ENCODE measurements at regions not wholly inside any gene's neighbourhood (a gene's known extent, or its start where the extent isn't known, plus 50 kb on each side); places are given as distances from the start of the nearest gene placed in this dataset.

GRCh38 chr6:148027201-148027600 is 315.4 kb upstream of the SASH1 start:
- no peak overlapping the region for H3K4ac ChIP-seq (ENCODE audit: low read depth, low read length)
- no peaks in the 10 kb centered on the region for H3K79me1 ChIP-seq (ENCODE audit: low read length)
- no peak overlapping the region for H3K4me3 ChIP-seq (ENCODE audit: low read length)
- H2BK5ac ChIP-seq (ENCODE audit: low read length): no peak overlapping the region
- no CpG with 5 or more reads among the region's 1 CpG for WGBS (ENCODE audit: extremely low coverage, insufficient coverage, low lambda C conversion rate)
- H2BK120ac ChIP-seq (ENCODE audit: low read depth, low read length): no peak overlapping the region
- H3K4me2 ChIP-seq (ENCODE audit: low read length): no peak overlapping the region
- H3K56ac ChIP-seq (ENCODE audit: low read length): no peak overlapping the region
- no peak overlapping the region for H3K9ac ChIP-seq (ENCODE audit: low read length)
- H2AK5ac ChIP-seq (ENCODE audit: low read length): no peak overlapping the region
- no peaks in the 10 kb centered on the region for H3K36me3 ChIP-seq (ENCODE audit: control insufficient read depth, insufficient read depth, low read length)
- H2BK15ac ChIP-seq (replicated peaks; ENCODE audit: low read depth): no peak overlapping the region
- no peak for DNase-seq
- H3K23ac ChIP-seq (ENCODE audit: low read length): no peak overlapping the region
- no peaks in the 10 kb centered on the region for H3K4me1 ChIP-seq (ENCODE audit: control insufficient read depth, low read depth, low read length)
- no peak overlapping the region for H3K18ac ChIP-seq (ENCODE audit: low read length)
- no peaks in the 10 kb centered on the region for H3K27me3 ChIP-seq (ENCODE audit: insufficient read depth, low read length, poor library complexity)
- no peak overlapping the region for H4K5ac ChIP-seq (ENCODE audit: low read length)
- H4K8ac ChIP-seq (ENCODE audit: low read depth, low read length): no peak overlapping the region
- H3K79me2 ChIP-seq (ENCODE audit: control insufficient read depth, insufficient read depth, low read length): no peaks in the 10 kb centered on the region
- no peak overlapping the region for H3K27ac ChIP-seq (ENCODE audit: low read depth, low read length)

- Histone ChIP-seq H3K36me3 (ENCODE audit: control insufficient read depth, insufficient read depth, low read length) (no peaks in the 10 kb centered on the region), H3K4me3 (ENCODE audit: low read length) (no peak overlapping the region), H3K79me2 (ENCODE audit: control insufficient read depth, insufficient read depth, low read length) (no peaks in the 10 kb centered on the region), H3K4me2 (ENCODE audit: low read length) (no peak overlapping the region), H3K18ac (ENCODE audit: low read length) (no peak overlapping the region), H2AK5ac (ENCODE audit: low read length) (no peak overlapping the region), H3K4ac (ENCODE audit: low read depth, low read length) (no peak overlapping the region), H2BK120ac (ENCODE audit: low read depth, low read length) (no peak overlapping the region), H3K27ac (ENCODE audit: low read depth, low read length) (no peak overlapping the region), H3K23ac (ENCODE audit: low read length) (no peak overlapping the region), H2BK15ac (replicated peaks; ENCODE audit: low read depth) (no peak overlapping the region), H4K8ac (ENCODE audit: low read depth, low read length) (no peak overlapping the region), H3K27me3 (ENCODE audit: insufficient read depth, low read length, poor library complexity) (no peaks in the 10 kb centered on the region), H3K56ac (ENCODE audit: low read length) (no peak overlapping the region), H3K79me1 (ENCODE audit: low read length) (no peaks in the 10 kb centered on the region), H3K4me1 (ENCODE audit: control insufficient read depth, low read depth, low read length) (no peaks in the 10 kb centered on the region), H3K9ac (ENCODE audit: low read length) (no peak overlapping the region), H2BK5ac (ENCODE audit: low read length) (no peak overlapping the region), H4K5ac (ENCODE audit: low read length) (no peak overlapping the region)
- no CpG with 5 or more reads among the region's 7 CpGs for WGBS (ENCODE audit: extremely low coverage, insufficient coverage, low lambda C conversion rate)
- no peak for DNase-seq
Observed at GRCh38 chr6:148035806-148036390, 306.7 kb upstream of the SASH1 start.

- Histone ChIP-seq H2BK5ac (ENCODE audit: low read length) (no peak overlapping the region), H3K4me2 (ENCODE audit: low read length) (no peak overlapping the region), H3K4ac (ENCODE audit: low read depth, low read length) (no peak overlapping the region), H2BK120ac (ENCODE audit: low read depth, low read length) (no peak overlapping the region), H3K36me3 (ENCODE audit: control insufficient read depth, insufficient read depth, low read length) (no peaks in the 10 kb centered on the region), H2AK5ac (ENCODE audit: low read length) (no peak overlapping the region), H3K18ac (ENCODE audit: low read length) (no peak overlapping the region), H3K9ac (ENCODE audit: low read length) (no peak overlapping the region), H2BK15ac (replicated peaks; ENCODE audit: low read depth) (no peak overlapping the region), H3K4me3 (ENCODE audit: low read length) (no peak overlapping the region), H3K56ac (ENCODE audit: low read length) (no peak overlapping the region), H3K79me1 (ENCODE audit: low read length) (no peaks in the 10 kb centered on the region), H3K4me1 (ENCODE audit: control insufficient read depth, low read depth, low read length) (no peaks in the 10 kb centered on the region), H3K27me3 (ENCODE audit: insufficient read depth, low read length, poor library complexity) (no peaks in the 10 kb centered on the region), H3K23ac (ENCODE audit: low read length) (no peak overlapping the region), H3K27ac (ENCODE audit: low read depth, low read length) (no peak overlapping the region), H4K8ac (ENCODE audit: low read depth, low read length) (no peak overlapping the region), H4K5ac (ENCODE audit: low read length) (no peak overlapping the region), H3K79me2 (ENCODE audit: control insufficient read depth, insufficient read depth, low read length) (no peaks in the 10 kb centered on the region)
- DNase-seq: no peak
- no CpG with 5 or more reads among the region's 3 CpGs for WGBS (ENCODE audit: extremely low coverage, insufficient coverage, low lambda C conversion rate)
Observed at GRCh38 chr6:148037496-148037895, 305.1 kb upstream of the SASH1 start.

- no peaks in the 10 kb centered on the region for H3K4me1 ChIP-seq (ENCODE audit: control insufficient read depth, low read depth, low read length)
- H3K56ac ChIP-seq (ENCODE audit: low read length): no peak overlapping the region
- no peak overlapping the region for H3K27ac ChIP-seq (ENCODE audit: low read depth, low read length)
- DNase-seq: no peak
- H3K23ac ChIP-seq (ENCODE audit: low read length): no peak overlapping the region
- H3K27me3 ChIP-seq (ENCODE audit: insufficient read depth, low read length, poor library complexity): no peaks in the 10 kb centered on the region
- no peak overlapping the region for H3K18ac ChIP-seq (ENCODE audit: low read length)
- no peaks in the 10 kb centered on the region for H3K79me1 ChIP-seq (ENCODE audit: low read length)
- H3K4ac ChIP-seq (ENCODE audit: low read depth, low read length): no peak overlapping the region
- no peak overlapping the region for H2BK5ac ChIP-seq (ENCODE audit: low read length)
- no peak overlapping the region for H3K9ac ChIP-seq (ENCODE audit: low read length)
- no peak overlapping the region for H2BK15ac ChIP-seq (replicated peaks; ENCODE audit: low read depth)
- no peak overlapping the region for H4K8ac ChIP-seq (ENCODE audit: low read depth, low read length)
- no CpG with 5 or more reads among the region's 4 CpGs for WGBS (ENCODE audit: extremely low coverage, insufficient coverage, low lambda C conversion rate)
- H2AK5ac ChIP-seq (ENCODE audit: low read length): no peak overlapping the region
- H3K79me2 ChIP-seq (ENCODE audit: control insufficient read depth, insufficient read depth, low read length): no peaks in the 10 kb centered on the region
- no peaks in the 10 kb centered on the region for H3K36me3 ChIP-seq (ENCODE audit: control insufficient read depth, insufficient read depth, low read length)
- H3K4me3 ChIP-seq (ENCODE audit: low read length): no peak overlapping the region
- no peak overlapping the region for H2BK120ac ChIP-seq (ENCODE audit: low read depth, low read length)
- no peak overlapping the region for H3K4me2 ChIP-seq (ENCODE audit: low read length)
- H4K5ac ChIP-seq (ENCODE audit: low read length): no peak overlapping the region
Observed at GRCh38 chr6:148041546-148041945, 301.1 kb upstream of the SASH1 start.

- H2BK15ac ChIP-seq (replicated peaks; ENCODE audit: low read depth): no peak overlapping the region
- no peak overlapping the region for H3K18ac ChIP-seq (ENCODE audit: low read length)
- no peak overlapping the region for H3K4me2 ChIP-seq (ENCODE audit: low read length)
- no peaks in the 10 kb centered on the region for H3K79me2 ChIP-seq (ENCODE audit: control insufficient read depth, insufficient read depth, low read length)
- no peak overlapping the region for H3K23ac ChIP-seq (ENCODE audit: low read length)
- H3K4ac ChIP-seq (ENCODE audit: low read depth, low read length): no peak overlapping the region
- H3K4me1 ChIP-seq (ENCODE audit: control insufficient read depth, low read depth, low read length): no peaks in the 10 kb centered on the region
- no peaks in the 10 kb centered on the region for H3K79me1 ChIP-seq (ENCODE audit: low read length)
- WGBS (ENCODE audit: extremely low coverage, insufficient coverage, low lambda C conversion rate): no CpG with 5 or more reads among the region's 1 CpG
- no peak overlapping the region for H2AK5ac ChIP-seq (ENCODE audit: low read length)
- no peak overlapping the region for H3K27ac ChIP-seq (ENCODE audit: low read depth, low read length)
- no peak overlapping the region for H4K5ac ChIP-seq (ENCODE audit: low read length)
- no peak overlapping the region for H2BK120ac ChIP-seq (ENCODE audit: low read depth, low read length)
- no peak overlapping the region for H3K4me3 ChIP-seq (ENCODE audit: low read length)
- H3K36me3 ChIP-seq (ENCODE audit: control insufficient read depth, insufficient read depth, low read length): no peaks in the 10 kb centered on the region
- H3K9ac ChIP-seq (ENCODE audit: low read length): no peak overlapping the region
- no peak overlapping the region for H2BK5ac ChIP-seq (ENCODE audit: low read length)
- H3K27me3 ChIP-seq (ENCODE audit: insufficient read depth, low read length, poor library complexity): no peaks in the 10 kb centered on the region
- no peak for DNase-seq
- no peak overlapping the region for H4K8ac ChIP-seq (ENCODE audit: low read depth, low read length)
- no peak overlapping the region for H3K56ac ChIP-seq (ENCODE audit: low read length)
Observed at GRCh38 chr6:148042536-148042935, 300.1 kb upstream of the SASH1 start.

GRCh38 chr6:148044261-148044751 is 298.3 kb upstream of the SASH1 start:
- no peaks in the 10 kb centered on the region for H3K79me1 ChIP-seq (ENCODE audit: low read length)
- no peak overlapping the region for H4K8ac ChIP-seq (ENCODE audit: low read depth, low read length)
- H3K27ac ChIP-seq (ENCODE audit: low read depth, low read length): no peak overlapping the region
- no peak overlapping the region for H2BK5ac ChIP-seq (ENCODE audit: low read length)
- H3K27me3 ChIP-seq (ENCODE audit: insufficient read depth, low read length, poor library complexity): no peaks in the 10 kb centered on the region
- no peak overlapping the region for H3K4me3 ChIP-seq (ENCODE audit: low read length)
- no peak overlapping the region for H3K4ac ChIP-seq (ENCODE audit: low read depth, low read length)
- H3K4me1 ChIP-seq (ENCODE audit: control insufficient read depth, low read depth, low read length): no peaks in the 10 kb centered on the region
- DNase-seq: no peak
- H4K5ac ChIP-seq (ENCODE audit: low read length): no peak overlapping the region
- H3K4me2 ChIP-seq (ENCODE audit: low read length): no peak overlapping the region
- no peak overlapping the region for H3K23ac ChIP-seq (ENCODE audit: low read length)
- no CpG with 5 or more reads among the region's 1 CpG for WGBS (ENCODE audit: extremely low coverage, insufficient coverage, low lambda C conversion rate)
- H3K56ac ChIP-seq (ENCODE audit: low read length): no peak overlapping the region
- H3K79me2 ChIP-seq (ENCODE audit: control insufficient read depth, insufficient read depth, low read length): no peaks in the 10 kb centered on the region
- no peaks in the 10 kb centered on the region for H3K36me3 ChIP-seq (ENCODE audit: control insufficient read depth, insufficient read depth, low read length)
- no peak overlapping the region for H2BK120ac ChIP-seq (ENCODE audit: low read depth, low read length)
- H2BK15ac ChIP-seq (replicated peaks; ENCODE audit: low read depth): no peak overlapping the region
- H3K9ac ChIP-seq (ENCODE audit: low read length): no peak overlapping the region
- no peak overlapping the region for H3K18ac ChIP-seq (ENCODE audit: low read length)
- no peak overlapping the region for H2AK5ac ChIP-seq (ENCODE audit: low read length)
